SK-N-SH (cell line): ENCODE measurements at regions not wholly inside any gene's neighbourhood (a gene's known extent, or its start where the extent isn't known, plus 50 kb on each side); places are given as distances from the start of the nearest gene placed in this dataset.

Experiments used
- POLR2AphosphoS5 ChIP-seq: IDR thresholded peaks from 2 replicates; pipeline ENCODE4 v1.6.1; 2012; ENCODE audit warnings: low read depth, low read length
- TEAD4 ChIP-seq: IDR thresholded peaks from 2 replicates; pipeline ENCODE4 v1.4.0; 2012; ENCODE audit warnings: mild to moderate bottlenecking, borderline replicate concordance; ENCODE audit not compliant: insufficient read depth
- TF ChIP-seq, protein P1 (sequence below): IDR thresholded peaks from 2 replicates; pipeline ENCODE4 v1.6.1; 2012; ENCODE audit warnings: mild to moderate bottlenecking, low read depth, low read length, moderate library complexity
- TF ChIP-seq, protein P2 (sequence below): fragments of 200-600 bp; sonication (generic); IDR thresholded peaks from 2 replicates; pipeline ENCODE4 v1.6.1; 2017; ENCODE audit warnings: antibody characterized with exemption, mild to moderate bottlenecking, moderate library complexity
- TF ChIP-seq, protein P3 (sequence below): IDR thresholded peaks from 2 replicates; pipeline ENCODE4; 2012

DNA sequence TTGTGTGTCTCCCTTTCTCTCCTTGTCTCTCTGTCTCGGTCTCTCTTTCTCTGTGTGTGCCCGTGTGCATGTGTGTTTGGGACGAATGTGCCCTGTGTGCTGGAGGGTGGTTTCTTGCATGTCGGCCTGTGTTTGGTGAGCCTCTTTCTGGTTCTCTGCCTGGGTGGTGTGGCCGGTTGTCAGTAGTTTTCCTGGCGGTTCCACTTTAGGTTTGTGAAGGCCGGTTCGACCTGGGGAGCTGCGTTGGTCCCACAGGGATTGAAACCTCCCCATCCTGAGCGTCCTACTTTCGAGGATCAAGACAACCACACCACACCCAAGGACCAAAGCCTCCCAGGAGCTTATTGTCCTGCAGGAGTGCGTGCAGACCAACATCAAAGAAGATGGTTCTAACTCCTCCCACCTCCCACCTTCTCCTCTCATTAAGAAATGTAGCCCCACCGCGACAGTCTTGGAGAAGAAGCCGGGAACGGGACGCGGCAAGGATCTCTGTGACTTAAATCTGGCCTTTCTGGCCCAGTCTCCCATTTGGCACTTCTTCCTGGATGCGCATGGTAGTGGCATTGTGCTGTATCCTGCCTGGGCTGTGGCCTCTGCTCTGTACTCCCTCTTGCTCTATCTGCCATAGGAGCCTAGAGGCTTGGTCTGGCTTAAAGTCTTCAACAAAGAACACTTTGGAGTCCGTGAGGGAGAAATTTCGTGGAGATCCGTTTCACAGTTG, 1685.0 kb downstream of the TP53TG3F start:
- TF ChIP-seq POLR2AphosphoS5 (no peak), TEAD4 (no peak)
- TF ChIP-seq, protein P1, sequence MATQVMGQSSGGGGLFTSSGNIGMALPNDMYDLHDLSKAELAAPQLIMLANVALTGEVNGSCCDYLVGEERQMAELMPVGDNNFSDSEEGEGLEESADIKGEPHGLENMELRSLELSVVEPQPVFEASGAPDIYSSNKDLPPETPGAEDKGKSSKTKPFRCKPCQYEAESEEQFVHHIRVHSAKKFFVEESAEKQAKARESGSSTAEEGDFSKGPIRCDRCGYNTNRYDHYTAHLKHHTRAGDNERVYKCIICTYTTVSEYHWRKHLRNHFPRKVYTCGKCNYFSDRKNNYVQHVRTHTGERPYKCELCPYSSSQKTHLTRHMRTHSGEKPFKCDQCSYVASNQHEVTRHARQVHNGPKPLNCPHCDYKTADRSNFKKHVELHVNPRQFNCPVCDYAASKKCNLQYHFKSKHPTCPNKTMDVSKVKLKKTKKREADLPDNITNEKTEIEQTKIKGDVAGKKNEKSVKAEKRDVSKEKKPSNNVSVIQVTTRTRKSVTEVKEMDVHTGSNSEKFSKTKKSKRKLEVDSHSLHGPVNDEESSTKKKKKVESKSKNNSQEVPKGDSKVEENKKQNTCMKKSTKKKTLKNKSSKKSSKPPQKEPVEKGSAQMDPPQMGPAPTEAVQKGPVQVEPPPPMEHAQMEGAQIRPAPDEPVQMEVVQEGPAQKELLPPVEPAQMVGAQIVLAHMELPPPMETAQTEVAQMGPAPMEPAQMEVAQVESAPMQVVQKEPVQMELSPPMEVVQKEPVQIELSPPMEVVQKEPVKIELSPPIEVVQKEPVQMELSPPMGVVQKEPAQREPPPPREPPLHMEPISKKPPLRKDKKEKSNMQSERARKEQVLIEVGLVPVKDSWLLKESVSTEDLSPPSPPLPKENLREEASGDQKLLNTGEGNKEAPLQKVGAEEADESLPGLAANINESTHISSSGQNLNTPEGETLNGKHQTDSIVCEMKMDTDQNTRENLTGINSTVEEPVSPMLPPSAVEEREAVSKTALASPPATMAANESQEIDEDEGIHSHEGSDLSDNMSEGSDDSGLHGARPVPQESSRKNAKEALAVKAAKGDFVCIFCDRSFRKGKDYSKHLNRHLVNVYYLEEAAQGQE: no peak
- TF ChIP-seq, protein P2, sequence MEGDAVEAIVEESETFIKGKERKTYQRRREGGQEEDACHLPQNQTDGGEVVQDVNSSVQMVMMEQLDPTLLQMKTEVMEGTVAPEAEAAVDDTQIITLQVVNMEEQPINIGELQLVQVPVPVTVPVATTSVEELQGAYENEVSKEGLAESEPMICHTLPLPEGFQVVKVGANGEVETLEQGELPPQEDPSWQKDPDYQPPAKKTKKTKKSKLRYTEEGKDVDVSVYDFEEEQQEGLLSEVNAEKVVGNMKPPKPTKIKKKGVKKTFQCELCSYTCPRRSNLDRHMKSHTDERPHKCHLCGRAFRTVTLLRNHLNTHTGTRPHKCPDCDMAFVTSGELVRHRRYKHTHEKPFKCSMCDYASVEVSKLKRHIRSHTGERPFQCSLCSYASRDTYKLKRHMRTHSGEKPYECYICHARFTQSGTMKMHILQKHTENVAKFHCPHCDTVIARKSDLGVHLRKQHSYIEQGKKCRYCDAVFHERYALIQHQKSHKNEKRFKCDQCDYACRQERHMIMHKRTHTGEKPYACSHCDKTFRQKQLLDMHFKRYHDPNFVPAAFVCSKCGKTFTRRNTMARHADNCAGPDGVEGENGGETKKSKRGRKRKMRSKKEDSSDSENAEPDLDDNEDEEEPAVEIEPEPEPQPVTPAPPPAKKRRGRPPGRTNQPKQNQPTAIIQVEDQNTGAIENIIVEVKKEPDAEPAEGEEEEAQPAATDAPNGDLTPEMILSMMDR: no peak
- TF ChIP-seq, protein P3, sequence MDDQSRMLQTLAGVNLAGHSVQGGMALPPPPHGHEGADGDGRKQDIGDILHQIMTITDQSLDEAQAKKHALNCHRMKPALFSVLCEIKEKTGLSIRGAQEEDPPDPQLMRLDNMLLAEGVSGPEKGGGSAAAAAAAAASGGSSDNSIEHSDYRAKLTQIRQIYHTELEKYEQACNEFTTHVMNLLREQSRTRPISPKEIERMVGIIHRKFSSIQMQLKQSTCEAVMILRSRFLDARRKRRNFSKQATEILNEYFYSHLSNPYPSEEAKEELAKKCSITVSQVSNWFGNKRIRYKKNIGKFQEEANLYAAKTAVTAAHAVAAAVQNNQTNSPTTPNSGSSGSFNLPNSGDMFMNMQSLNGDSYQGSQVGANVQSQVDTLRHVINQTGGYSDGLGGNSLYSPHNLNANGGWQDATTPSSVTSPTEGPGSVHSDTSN: no peak
